HL-60 (cell line): ENCODE measurements at regions not wholly inside any gene's neighbourhood (a gene's known extent, or its start where the extent isn't known, plus 50 kb on each side); places are given as distances from the start of the nearest gene placed in this dataset.

Experiments
- DNase-seq, 2 experiments: peaks; one replicate each; pipeline ENCODE4 v3.0.0-alpha.2; 2010 to 2020; ENCODE audit warnings: low read depth in 1 of 2, low spot score in 1 of 2
- H3K27ac ChIP-seq: fragments of 250-450 bp; sonication (Bioruptor Pico); replicated peaks from 2 replicates; pipeline ENCODE4 v1.5.1; 2020; ENCODE audit warnings: mild to moderate bottlenecking, moderate library complexity
- H3K27me3 ChIP-seq: fragments of 250-450 bp; sonication (Bioruptor Pico); 2 replicates; pipeline ENCODE4 v1.5.1; 2021; ENCODE audit warnings: mild to moderate bottlenecking, moderate library complexity; ENCODE audit not compliant: insufficient read depth, poor library complexity, severe bottlenecking
- H3K4me3 ChIP-seq: replicated peaks from 2 replicates; pipeline ENCODE4 v1.5.1; 2011; ENCODE audit warnings: mild to moderate bottlenecking, control low read depth, low read length; ENCODE audit not compliant: insufficient read depth
- CTCF ChIP-seq: IDR thresholded peaks from one replicate; pipeline ENCODE4 v1.5.1; 2011; ENCODE audit warnings: low read length, control low read depth, inconsistent platforms; ENCODE audit not compliant: insufficient read depth
- GABPA ChIP-seq: IDR thresholded peaks from 2 replicates; pipeline ENCODE4 v1.6.1; 2012; ENCODE audit warnings: low read depth
- POLR2AphosphoS5 ChIP-seq: IDR thresholded peaks from 2 replicates; pipeline ENCODE4 v1.6.1; 2012; ENCODE audit warnings: low read depth
- REST ChIP-seq: IDR thresholded peaks from 2 replicates; pipeline ENCODE4 v1.6.1; 2012; ENCODE audit warnings: low read depth; ENCODE audit not compliant: insufficient replicate concordance
- SPI1 ChIP-seq: IDR thresholded peaks from 2 replicates; pipeline ENCODE4 v1.6.1; 2012; ENCODE audit warnings: low read depth, mild to moderate bottlenecking, borderline replicate concordance

- Histone ChIP-seq H3K27me3 (no peaks in the 10 kb centered on the region), H3K27ac (no peak overlapping the region), H3K4me3 (no peak overlapping the region)
- TF ChIP-seq CTCF (no peak), GABPA (no peak), REST (no peak), POLR2AphosphoS5 (no peak), SPI1 (no peak)
- DNase-seq, result no peak
Measured at GRCh38 chr10:121332829-121333765, 265.1 kb downstream of the FGFR2 start.

GRCh38 chr10:121335386-121335925 is 262.8 kb downstream of the FGFR2 start:
- Histone ChIP-seq H3K27me3 (no peaks in the 10 kb centered on the region), H3K27ac (no peak overlapping the region), H3K4me3 (no peak overlapping the region)
- TF ChIP-seq SPI1 (no peak), GABPA (no peak), POLR2AphosphoS5 (no peak), CTCF (no peak), REST (no peak)
- no peak for DNase-seq

- no peak overlapping the region for H3K4me3 ChIP-seq
- H3K27ac ChIP-seq, result no peak overlapping the region
- no peak for DNase-seq
- no peak for TF ChIP-seq POLR2AphosphoS5
- no peak for TF ChIP-seq CTCF
- TF ChIP-seq SPI1, result no peak
- TF ChIP-seq GABPA, result no peak
- TF ChIP-seq REST, result no peak
- H3K27me3 ChIP-seq, result no peaks in the 10 kb centered on the region
Measured at GRCh38 chr10:121337427-121337826, 260.8 kb downstream of the FGFR2 start.
